Testis (tissue), 2 donors: ENCODE measurements at regions not wholly inside any gene's neighbourhood (a gene's known extent, or its start where the extent isn't known, plus 50 kb on each side); places are given as distances from the start of the nearest gene placed in this dataset.
A peak's percentile ranks its signal among the peaks of the same experiment; 100 is the strongest.

ENCODE experiments used
- DNase-seq: peaks from one replicate; pipeline ENCODE4 v3.0.0-alpha.2; 2019
- H3K27ac ChIP-seq, 2 donors: fragments of 200-600 bp; sonication (generic); one replicate each; pipeline ENCODE4 v1.5.1; 2019
- H3K27me3 ChIP-seq: fragments of 200-600 bp; sonication (generic); one replicate; pipeline ENCODE4 v1.5.1; 2019
- H3K36me3 ChIP-seq: fragments of 200-600 bp; sonication (generic); one replicate; pipeline ENCODE4 v1.5.1; 2017; ENCODE audit warnings: low read depth; ENCODE audit errors: missing control alignments
- H3K4me1 ChIP-seq: fragments of 200-600 bp; sonication (generic); one replicate; pipeline ENCODE4 v1.5.1; 2019
- H3K4me3 ChIP-seq, 2 donors: fragments of 200-600 bp; sonication (generic); one replicate each; pipeline ENCODE4 v1.5.1; 2017 to 2019
- H3K9me3 ChIP-seq: fragments of 200-600 bp; sonication (generic); one replicate; pipeline ENCODE4 v1.5.1; 2017
- POLR2A ChIP-seq: fragments of 450-650 bp; IDR thresholded peaks from one replicate; pipeline ENCODE4 v1.6.1; 2017; ENCODE audit warnings: antibody characterized with exemption, mild to moderate bottlenecking, moderate library complexity
- WGBS, 2 donors: methylation state at CpG; one replicate each; pipeline ENCODE4 v1.1.5; 2018; 5-methylcytosine and 5-hydroxymethylcytosine counted together
- intact Hi-C: fragments of 100-400 bp; cut with DNase I; formaldehyde crosslinking; loops from one replicate; pipeline ENCODE4 v1.15.1; 2023; ENCODE audit warnings: low total_unique reads
- TF ChIP-seq, protein P1 (sequence below), 3 experiments: fragments of 450-650 bp in 2 of 3; fragments of 200-600 bp in 1 of 3; sonication (generic) in 1 of 3; IDR thresholded peaks; one replicate each; pipeline ENCODE4 v1.5.1; 2016 to 2019; ENCODE audit warnings: antibody characterized with exemption in 3 of 3, mild to moderate bottlenecking in 2 of 3, moderate library complexity in 1 of 3

- Histone ChIP-seq H3K4me3 (peak overlapping the region; percentile 55 to 58), H3K4me1 (no peaks in the 10 kb centered on the region), H3K9me3 (no peaks in the 10 kb centered on the region), H3K27ac (peak overlapping the region in 1 of 2 donors; percentile 24), H3K27me3 (no peaks in the 10 kb centered on the region), H3K36me3 (no peaks in the 10 kb centered on the region)
- 10 to 12% methylated on average over 18 to 47 of the region's 47 CpGs for WGBS, 2 donors
- TF ChIP-seq, protein P1, sequence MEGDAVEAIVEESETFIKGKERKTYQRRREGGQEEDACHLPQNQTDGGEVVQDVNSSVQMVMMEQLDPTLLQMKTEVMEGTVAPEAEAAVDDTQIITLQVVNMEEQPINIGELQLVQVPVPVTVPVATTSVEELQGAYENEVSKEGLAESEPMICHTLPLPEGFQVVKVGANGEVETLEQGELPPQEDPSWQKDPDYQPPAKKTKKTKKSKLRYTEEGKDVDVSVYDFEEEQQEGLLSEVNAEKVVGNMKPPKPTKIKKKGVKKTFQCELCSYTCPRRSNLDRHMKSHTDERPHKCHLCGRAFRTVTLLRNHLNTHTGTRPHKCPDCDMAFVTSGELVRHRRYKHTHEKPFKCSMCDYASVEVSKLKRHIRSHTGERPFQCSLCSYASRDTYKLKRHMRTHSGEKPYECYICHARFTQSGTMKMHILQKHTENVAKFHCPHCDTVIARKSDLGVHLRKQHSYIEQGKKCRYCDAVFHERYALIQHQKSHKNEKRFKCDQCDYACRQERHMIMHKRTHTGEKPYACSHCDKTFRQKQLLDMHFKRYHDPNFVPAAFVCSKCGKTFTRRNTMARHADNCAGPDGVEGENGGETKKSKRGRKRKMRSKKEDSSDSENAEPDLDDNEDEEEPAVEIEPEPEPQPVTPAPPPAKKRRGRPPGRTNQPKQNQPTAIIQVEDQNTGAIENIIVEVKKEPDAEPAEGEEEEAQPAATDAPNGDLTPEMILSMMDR (IDR thresholded peaks at IDR 0.05), result no peak
- TF ChIP-seq POLR2A, result no peak
- DNase-seq, result peak; percentile 60
- intact Hi-C loops, result no loop called here
These were observed 57.8 kb downstream of the SPATA19 start for GRCh38 chr11:133787379-133788141.

DNA sequence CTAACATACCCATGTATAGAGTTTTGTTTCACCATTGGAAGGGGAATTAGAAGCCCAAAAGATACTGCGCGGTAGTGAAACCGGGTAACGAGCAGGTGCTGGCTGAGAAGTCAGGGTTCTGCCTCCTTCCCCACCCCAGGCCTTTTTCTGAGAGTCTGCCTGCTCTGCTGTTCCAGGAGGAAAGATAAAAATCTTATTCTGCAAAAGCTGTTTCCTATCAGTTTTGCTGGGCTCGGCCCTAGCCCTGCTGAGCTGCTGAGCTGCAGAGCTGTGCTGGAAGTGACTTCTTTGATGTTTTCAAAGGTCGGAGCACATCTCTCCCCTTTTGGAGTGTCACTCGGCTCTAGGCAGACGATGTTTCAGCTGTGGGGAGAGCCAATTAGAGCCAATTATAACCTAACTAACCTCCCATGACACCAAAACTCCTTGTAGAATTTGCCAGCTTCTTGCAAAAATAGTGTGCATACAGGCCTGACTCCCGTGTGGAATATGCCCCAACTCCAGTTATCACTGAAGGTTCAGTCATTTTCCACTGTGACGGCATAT lies 59.4 kb downstream of the SPATA19 start:
- Histone ChIP-seq H3K4me1 (no peaks in the 10 kb centered on the region), H3K27me3 (no peaks in the 10 kb centered on the region), H3K36me3 (no peaks in the 10 kb centered on the region), H3K4me3 (no peak overlapping the region), H3K27ac (no peak overlapping the region), H3K9me3 (no peaks in the 10 kb centered on the region)
- 60 to 66% methylated on average over 10 of the region's 10 CpGs for WGBS, 2 donors
- TF ChIP-seq, protein P1 (IDR thresholded peaks at IDR 0.05), result no peak
- TF ChIP-seq POLR2A, result no peak
- DNase-seq, result no peak
- intact Hi-C loops, result no loop called here

DNA sequence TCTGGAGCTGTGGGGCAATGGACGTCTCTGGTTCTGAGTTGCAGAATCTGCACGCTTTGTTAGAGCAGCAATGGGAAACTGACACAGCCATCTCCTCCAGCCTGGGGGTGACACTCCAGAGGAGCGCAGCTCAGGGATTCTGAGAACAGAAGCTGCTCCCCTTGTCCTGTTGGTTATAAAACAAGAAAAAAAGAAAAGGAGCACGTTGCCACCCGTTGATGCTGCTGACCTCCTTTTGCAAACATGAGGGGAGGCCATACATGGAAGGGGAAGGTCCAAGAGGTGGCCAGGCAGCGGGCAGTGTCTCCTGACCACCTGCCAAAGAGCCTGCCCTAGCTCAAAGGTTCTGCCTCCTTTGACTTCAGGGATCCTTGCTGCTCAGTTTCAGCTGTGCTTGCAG lies 61.0 kb downstream of the SPATA19 start:
- 86 to 88% methylated on average over 6 of the region's 6 CpGs for WGBS, 2 donors
- no peaks in the 10 kb centered on the region for H3K27me3 ChIP-seq
- H3K4me3 ChIP-seq, result no peak overlapping the region
- no peaks in the 10 kb centered on the region for H3K9me3 ChIP-seq
- H3K4me1 ChIP-seq, result no peaks in the 10 kb centered on the region
- H3K36me3 ChIP-seq, result no peaks in the 10 kb centered on the region
- H3K27ac ChIP-seq, result no peak overlapping the region
- TF ChIP-seq POLR2A, result no peak
- TF ChIP-seq, protein P1 (IDR thresholded peaks at IDR 0.05), result no peak
- DNase-seq, result no peak
- intact Hi-C loops, result no loop called here

DNA sequence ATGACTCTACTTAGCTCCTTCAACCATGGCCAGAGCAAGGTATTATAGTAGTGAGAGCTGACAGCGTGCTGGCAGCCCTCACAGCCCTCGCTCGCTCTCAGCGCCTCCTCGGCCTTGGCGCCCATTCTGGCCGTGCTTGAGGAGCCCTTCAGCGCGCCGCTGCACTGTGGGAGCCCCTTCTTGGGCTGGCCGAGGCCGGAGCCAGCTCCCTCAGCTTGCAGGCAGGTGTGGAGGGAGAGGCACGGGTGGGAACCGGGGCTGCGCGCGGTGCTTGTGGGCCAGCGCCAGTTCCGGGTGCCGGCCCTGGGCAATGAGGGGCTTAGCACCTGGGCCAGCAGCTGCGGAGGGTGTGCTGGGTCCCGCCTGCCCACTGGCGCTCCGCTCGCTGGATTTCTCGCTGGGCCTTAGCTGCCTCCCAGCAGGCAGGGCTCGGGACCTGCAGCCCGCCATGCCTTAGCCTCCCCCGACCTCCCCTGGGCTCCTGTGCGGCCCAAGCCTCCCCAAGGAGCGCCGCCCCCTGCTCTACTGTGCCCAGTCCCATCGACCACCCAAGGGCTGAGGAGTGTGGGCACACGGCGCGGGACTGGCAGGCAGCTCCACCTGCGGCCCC lies 63.1 kb downstream of the SPATA19 start:
- Histone ChIP-seq H3K9me3 (no peaks in the 10 kb centered on the region), H3K27me3 (no peaks in the 10 kb centered on the region), H3K36me3 (no peaks in the 10 kb centered on the region), H3K4me3 (peak overlapping the region; percentile 4 to 30), H3K27ac (no peak overlapping the region), H3K4me1 (no peaks in the 10 kb centered on the region)
- intact Hi-C loops, result no loop called here
- no peak for TF ChIP-seq POLR2A
- TF ChIP-seq, protein P1 (IDR thresholded peaks at IDR 0.05), result no peak
- 77 to 80% methylated on average over 10 to 25 of the region's 37 CpGs for WGBS, 2 donors
- no peak for DNase-seq
